ENCODE measurements at regions not wholly inside any gene's neighbourhood (a gene's known extent, or its start where the extent isn't known, plus 50 kb on each side); places are given as distances from the start of the nearest gene placed in this dataset.

DNA sequence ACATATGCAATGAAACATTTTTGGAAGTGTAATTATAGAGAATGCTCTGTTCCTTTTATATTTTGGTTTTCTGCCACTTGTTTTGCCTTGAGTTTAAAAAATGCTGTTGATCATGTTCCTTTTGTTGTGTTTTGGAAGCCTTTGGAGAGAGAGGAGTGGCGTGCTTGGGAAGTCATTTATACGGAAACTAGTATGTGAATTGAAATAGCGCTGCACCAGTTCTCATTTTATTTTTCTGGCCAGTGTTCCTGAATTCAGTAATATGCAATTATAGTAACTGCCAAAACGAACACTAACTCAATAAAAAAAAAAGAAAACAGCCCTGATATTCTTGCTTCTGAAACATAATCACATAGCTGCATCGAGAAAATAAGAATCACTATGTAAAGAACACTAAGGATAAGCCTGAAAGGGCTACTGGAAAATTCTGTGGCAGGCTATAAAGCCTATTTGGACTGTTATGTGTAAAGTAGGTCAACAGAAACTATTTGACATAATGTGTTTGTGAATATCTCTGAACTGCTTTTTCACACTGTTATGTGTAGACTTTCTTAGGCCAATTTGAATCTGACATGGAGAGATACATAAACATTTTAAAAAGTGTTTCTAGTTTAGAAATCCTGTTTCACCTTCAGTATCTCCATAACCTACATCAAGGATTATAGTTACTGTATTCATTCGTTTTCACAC lies 742.0 kb downstream of the KCNT2 start:
- no peak for TF ChIP-seq RCOR1 (IDR thresholded peaks at IDR 0.05; ENCODE audit: borderline replicate concordance in 1 of 2, low read depth in 2 of 2, low read length in 2 of 2)
- TF ChIP-seq NRF1 (conservative IDR thresholded peaks at IDR 0.05 in 1 of 2, IDR thresholded peaks at IDR 0.05 in 1 of 2), result no peak

Data from K562 (cell line).